Muscle of back (tissue), 3 donors: ENCODE measurements at regions not wholly inside any gene's neighbourhood (a gene's known extent, or its start where the extent isn't known, plus 50 kb on each side); places are given as distances from the start of the nearest gene placed in this dataset.
"Not testable (repeated sequence)": the region's sequence is repeated elsewhere in the genome, so short reads cannot be mapped to it uniquely, and the experiment has no call there.

Source experiments
- DNase-seq, 3 donors: peaks; one replicate each; pipeline versions ENCODE4 v3.0.0 to v3.0.0-alpha.2; 2013

- DNase-seq: no peak
Observed at GRCh38 chr14:106393742-106394141, 867.4 kb downstream of the TMEM121 start.

- no peak for DNase-seq
Observed at GRCh38 chr14:106395456-106396050, 869.2 kb downstream of the TMEM121 start.

DNA sequence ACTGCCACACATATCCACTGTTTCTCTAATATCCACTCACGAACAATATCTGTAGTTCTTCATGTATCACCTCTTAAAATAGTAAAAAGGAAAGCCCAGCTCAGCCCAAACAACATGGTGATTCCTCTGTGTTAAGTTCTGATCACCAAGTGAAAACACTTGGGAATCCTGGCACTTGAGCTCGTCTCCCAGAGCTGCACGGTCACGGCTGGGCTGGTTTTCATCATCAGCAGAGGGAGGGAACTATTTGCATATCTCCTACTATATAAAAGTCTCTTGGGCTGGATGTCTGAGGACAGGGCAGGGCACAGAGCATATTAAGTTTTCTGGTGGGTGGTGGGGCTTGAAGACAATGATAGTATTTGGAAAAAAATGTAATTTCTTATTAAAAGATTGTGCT lies 870.6 kb downstream of the TMEM121 start:
- no peak for DNase-seq

- not testable (repeated sequence) for DNase-seq
Observed at GRCh38 chr14:106398931-106399331, 872.5 kb downstream of the TMEM121 start.

DNA sequence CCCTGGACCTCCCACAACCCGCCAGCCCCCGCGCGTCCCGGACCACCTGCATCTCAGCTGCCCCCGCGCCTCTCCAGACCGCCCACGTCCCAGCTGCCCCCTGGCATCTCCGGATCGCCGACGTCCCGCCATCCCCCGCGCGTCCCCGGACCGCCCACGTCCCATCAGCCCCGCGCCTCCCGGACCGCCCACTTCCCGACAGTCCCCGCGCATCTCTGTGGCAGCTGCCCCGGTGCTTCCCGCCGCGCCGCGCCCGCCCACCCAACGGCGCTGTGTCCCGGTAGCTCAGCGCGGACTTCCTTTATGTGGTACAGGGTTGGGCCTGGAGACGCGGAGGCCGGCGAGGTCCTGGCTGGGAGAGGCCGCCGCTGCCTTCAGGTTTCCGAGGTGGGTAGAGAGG lies 874.9 kb downstream of the TMEM121 start:
- DNase-seq: not testable (repeated sequence)

DNA sequence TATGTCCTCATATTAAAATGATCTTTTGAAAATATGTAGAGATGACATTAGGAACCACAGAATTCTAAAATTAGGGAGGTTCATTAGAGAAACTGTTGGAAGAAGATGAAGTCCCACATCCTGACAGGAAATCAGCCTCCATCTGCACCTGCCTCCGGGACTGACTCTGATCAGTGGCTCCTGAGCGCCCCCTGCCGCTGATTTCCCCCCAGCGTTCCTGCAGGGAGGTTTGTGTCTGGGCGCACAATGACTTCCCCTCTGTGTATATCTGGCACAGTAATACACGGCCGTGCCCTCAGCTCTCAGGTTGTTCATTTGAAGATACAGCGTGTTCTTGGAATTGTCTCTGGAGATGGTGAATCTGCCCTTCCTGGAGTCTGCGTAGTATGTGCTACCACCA lies 883.8 kb downstream of the TMEM121 start:
- DNase-seq: not testable (repeated sequence)

- no peak for DNase-seq
Observed at GRCh38 chr14:106414464-106414863, 888.1 kb downstream of the TMEM121 start.

DNA sequence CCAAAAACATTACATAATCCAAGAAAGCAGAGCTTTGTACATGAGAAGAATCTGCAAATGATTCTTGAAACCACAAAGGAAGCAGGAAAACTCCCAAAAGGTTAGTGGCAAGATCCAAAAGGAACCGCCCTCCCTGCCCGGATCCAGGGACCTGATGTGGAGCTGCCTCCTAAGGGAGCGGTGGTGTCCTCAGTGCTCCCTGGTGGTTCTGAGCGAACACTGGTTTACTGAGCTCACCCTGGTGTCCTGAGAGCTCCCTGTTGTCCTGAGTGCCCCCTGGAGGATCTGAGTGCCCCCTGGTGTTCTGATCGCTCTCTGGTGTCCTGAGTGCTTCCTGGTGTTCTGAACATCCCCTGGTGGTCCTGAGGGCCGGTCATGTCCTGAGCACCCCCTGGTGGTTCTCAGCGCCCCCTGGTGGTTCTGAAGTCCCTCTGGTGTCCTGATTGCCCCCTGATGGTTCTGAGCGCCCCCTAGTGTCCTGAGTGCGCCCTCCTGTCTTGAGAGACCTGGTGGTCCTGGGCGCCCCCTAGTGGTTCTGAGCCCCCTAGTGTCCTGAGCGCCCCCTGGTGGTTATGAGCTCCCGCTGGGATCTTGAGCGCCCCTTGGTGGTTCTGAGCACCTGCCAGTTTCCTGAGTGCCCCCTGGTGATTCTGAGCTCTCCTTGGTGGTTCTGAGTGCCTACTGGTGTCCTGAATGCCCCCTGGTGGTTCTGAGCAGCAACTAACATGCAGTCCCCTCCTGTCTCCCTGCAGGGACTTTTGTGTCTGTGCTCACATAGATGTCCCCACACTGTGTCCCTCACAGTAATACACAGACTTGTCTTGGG lies 891.1 kb downstream of the TMEM121 start:
- no peak for DNase-seq

DNA sequence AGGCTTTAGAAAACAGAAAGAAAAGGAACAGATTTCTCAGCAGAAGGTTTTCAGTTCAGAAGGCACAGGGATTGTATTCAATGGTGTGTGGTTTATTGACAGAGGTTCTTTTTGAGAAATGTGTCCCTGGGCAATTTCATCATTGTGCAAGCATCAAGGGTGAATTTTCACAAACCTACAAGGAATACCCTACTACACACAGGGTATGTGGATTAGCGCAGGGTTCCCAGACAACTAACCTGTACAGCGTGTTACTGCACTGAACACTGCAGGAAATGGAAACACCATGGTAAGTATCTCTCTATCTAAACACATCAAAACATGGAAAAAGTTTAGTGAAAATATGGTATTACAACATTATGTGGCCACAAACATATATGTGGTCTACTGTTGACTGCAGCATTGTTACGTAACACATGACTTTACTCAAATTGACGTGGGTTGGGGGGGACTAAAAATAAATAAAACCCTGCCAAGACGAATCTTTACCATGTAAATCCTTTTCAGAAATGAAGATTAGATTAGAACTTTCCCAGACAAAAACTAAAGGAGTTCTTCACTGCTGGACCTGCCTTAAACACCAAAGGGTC lies 893.1 kb downstream of the TMEM121 start:
- DNase-seq: no peak

- DNase-seq: not testable (repeated sequence)
Observed at GRCh38 chr14:106421431-106422033, 895.1 kb downstream of the TMEM121 start.

DNA sequence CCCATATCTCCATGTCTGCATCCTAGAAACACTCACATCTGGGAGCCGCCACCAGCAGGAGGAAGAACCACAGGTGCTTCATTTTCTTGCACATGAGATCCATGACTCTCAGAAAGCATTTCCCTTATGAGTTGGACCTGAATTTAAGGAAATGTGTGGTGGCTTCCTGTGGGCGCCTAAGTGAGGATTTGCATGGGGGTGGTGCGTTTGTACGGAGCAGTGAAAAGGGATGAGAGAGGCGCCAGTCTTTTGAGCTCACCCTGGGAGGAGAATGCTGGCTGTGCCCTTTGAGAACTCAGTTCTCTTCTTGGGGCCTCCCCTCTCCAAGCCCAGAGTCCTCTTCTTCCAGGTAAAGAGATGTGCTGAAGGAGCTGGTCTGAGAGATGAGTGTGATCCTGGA lies 895.7 kb downstream of the TMEM121 start:
- no peak for DNase-seq

DNA sequence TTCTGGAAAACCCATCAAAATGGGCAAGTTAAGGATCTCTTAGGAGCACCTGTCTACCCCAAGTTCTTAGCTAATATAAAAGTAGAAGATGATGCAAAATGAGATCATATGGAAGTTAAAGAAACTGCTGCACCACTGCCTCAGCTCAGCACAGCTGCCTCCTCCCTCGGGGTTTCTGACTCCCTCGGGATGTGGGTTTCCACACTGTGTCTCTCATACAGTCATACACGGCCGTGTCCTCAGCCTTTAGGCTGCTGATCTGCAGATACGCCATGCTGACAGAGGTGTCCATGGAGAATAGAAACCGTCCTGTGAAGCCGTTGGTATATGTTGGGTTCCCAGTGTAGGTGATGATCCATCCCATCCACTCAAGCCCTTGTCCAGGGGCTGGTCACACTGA lies 898.8 kb downstream of the TMEM121 start:
- DNase-seq: not testable (repeated sequence)

GRCh38 chr14:106436310-106436905 lies 910.0 kb downstream of the TMEM121 start:
- no peak for DNase-seq

- DNase-seq: no peak
Observed at GRCh38 chr14:106442857-106443256, 916.5 kb downstream of the TMEM121 start.

DNA sequence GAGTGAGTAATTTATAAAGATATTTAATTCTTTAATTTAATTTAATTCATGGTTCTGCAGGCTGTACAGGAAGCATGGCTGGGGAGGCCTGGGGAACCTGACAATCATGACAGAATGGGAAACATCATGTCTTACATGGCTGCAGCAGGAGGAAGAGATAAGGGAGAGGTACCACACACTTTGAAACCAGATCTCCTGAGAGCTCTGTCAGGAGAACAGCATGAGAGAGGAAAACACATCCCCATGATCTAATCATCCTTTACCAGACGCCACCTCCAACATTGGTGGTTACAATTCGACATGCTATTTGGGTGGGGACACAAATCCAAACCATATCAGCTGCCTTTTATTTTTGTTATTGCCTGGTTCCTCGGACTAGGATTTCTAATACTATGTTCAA lies 928.6 kb downstream of the TMEM121 start:
- DNase-seq: no peak

DNA sequence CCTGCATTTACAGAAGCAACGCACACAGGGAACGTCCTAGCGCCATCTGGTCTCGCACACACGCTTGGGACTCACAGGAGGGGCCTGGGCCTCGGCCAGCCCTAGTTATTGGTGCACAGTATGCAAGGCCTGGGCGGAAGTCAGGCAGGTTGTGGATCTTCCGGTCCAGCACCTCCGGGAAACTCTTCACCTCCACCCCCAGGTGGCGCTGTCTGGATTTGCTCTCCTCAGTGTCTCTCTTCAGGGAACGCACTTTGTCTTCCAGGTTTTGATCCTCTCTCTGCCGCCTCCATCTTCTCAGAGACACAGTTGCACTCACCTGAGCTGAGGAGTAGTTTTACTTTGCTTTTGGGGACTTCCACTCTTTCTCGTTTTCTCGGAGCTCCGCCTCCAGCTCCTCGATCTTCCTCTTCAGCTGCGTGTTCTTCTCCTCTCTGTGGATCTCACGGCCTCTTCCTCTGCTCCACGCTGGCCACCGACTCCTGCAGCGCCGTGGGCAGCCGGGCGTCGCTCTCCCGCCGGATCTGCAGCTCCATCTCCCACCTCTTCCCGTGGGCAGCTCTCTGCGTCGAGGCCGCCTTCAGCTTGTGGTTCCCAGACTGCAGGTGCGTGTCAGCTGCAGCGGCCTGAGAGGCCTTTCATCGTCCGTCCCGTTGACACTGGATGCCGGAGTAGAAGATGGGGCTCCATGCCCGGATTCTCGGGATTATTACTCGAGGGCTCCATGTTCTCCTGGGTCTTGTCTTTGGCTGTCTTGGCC lies 933.8 kb downstream of the TMEM121 start:
- no peak for DNase-seq

DNA sequence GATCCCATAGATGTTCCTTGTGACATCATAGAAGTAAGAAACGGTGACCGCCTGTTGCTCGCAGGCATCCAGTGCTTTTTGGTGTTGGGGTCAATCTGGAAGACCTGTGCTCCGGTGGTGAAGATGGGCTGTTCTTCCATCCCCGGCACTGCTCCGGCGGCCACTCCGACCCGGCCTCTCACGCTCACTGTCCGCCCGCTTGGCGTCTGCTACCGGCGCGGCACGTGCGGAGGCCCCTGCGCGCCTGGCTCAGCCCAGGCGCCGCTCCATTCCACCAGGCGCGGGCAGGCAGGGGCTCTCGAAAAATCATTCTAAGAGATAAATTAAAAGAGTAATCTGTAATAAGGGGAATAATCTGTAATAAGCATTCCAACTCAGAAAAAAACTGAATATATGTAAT lies 934.5 kb downstream of the TMEM121 start:
- DNase-seq: no peak

DNA sequence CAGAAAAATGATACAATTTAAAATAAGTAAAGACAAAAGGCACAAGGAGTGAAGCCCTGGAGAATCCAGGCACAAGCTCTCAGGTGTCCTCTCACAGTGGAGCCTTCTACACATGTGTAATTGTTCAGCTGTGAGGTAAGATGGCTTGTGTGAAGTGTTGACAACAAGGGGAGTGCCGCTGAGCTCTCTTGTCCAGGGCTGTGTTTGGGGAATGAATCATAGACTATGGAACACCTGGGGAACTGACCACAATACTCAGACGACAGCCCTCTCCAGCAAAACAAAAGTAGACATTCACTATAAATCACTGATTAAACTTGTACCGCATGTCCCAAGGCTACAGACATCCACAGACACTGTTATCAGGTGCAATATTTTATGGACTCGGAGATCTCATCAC lies 940.1 kb downstream of the TMEM121 start:
- not testable (repeated sequence) for DNase-seq

GRCh38 chr14:106468869-106469268 lies 942.5 kb downstream of the TMEM121 start:
- DNase-seq: not testable (repeated sequence)

DNA sequence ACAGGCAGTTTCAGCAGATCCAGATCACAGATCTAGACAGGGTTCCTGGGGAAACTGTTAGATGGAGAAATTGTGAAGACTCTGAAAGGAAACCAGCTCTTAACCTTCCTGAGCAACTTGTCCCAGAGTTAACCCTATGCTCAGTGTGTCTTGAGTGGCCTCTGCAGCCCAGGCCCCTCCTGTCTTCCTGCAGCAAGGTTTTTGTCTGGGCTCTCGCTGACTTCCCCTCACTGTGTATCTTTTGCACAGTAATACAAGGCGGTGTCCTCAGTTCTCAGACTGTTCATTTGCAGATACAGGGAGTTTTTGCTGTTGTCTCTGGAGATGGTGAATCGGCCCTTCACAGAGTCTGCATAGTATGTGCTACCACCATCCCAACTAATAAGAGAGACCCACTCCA lies 943.6 kb downstream of the TMEM121 start:
- not testable (repeated sequence) for DNase-seq

DNA sequence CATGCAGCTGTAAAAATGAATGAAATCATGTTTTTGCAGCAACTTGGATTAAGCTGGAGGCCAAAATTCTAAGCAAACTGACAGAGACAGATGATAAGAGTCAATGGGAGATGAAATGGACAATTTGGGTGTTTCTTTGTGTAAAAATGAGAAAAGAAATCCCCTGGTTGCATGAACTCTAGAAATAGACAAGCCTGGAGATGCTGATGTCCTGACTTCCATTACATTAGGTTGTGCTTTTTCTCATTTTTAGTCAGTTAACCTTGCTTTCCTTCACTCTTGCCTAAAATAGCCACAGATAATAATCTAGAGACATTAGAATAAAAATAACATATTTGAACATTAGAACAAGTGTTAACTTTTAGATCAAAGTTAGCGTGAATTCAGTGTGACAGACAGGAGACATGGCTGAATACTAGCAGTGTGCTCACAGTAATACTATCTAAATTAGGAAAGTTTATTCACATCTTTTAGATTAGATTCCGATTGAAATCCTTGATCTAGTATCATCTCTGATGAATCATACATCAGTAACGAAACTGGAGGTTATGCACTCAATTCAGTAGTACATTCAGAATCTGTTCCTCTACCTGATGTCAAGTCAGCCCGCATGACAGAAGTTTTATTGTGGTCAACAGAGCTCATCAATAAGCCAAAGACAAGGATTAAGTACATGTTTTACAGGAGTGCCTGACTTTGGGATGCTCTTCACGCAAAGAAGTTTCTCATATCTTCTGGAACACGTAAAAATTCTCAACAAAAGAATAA lies 948.1 kb downstream of the TMEM121 start:
- not testable (repeated sequence) for DNase-seq
